ENCODE measurements at regions not wholly inside any gene's neighbourhood (a gene's known extent, or its start where the extent isn't known, plus 50 kb on each side); places are given as distances from the start of the nearest gene placed in this dataset.

GRCh38 chr2:223214394-223215253 is 162.6 kb downstream of the KCNE4 start:
- TF ChIP-seq SUZ12 (IDR thresholded peaks at IDR 0.05), result no peak
- TF ChIP-seq PKNOX1 (IDR thresholded peaks at IDR 0.05), result no peak
- no peak for TF ChIP-seq FOXK2 (IDR thresholded peaks at IDR 0.05)
- TF ChIP-seq ZNF384 (IDR thresholded peaks at IDR 0.05), result no peak
- TF ChIP-seq FOXM1 (IDR thresholded peaks at IDR 0.05; ENCODE audit: borderline replicate concordance), result no peak
- TF ChIP-seq BHLHE40 (IDR thresholded peaks at IDR 0.05; ENCODE audit: borderline replicate concordance), result no peak
- TF ChIP-seq SP1 (IDR thresholded peaks at IDR 0.05), result no peak
- no peak for TF ChIP-seq NFRKB (IDR thresholded peaks at IDR 0.05)
- TF ChIP-seq TARDBP (IDR thresholded peaks at IDR 0.05), result no peak

Measured in HEK293T (cell line).